Erythroblast (primary cell): ENCODE measurements at regions not wholly inside any gene's neighbourhood (a gene's known extent, or its start where the extent isn't known, plus 50 kb on each side); places are given as distances from the start of the nearest gene placed in this dataset.

Experiments used
- GATA1 ChIP-seq: IDR thresholded peaks from 2 replicates; pipeline ENCODE4 v1.6.1; 2011; ENCODE audit warnings: low read depth, mild to moderate bottlenecking, control low read depth, low read length, moderate library complexity
- POLR2A ChIP-seq: IDR thresholded peaks from 2 replicates; pipeline ENCODE4 v1.6.1; 2011; ENCODE audit warnings: mild to moderate bottlenecking, low read length

- no peak for TF ChIP-seq POLR2A
- no peak for TF ChIP-seq GATA1
Measured at GRCh38 chrX:39309018-39309635, 507.9 kb downstream of the MID1IP1 start.
